CD14-positive monocyte (primary cell): ENCODE measurements at regions not wholly inside any gene's neighbourhood (a gene's known extent, or its start where the extent isn't known, plus 50 kb on each side); places are given as distances from the start of the nearest gene placed in this dataset.

Source experiments
- DNase-seq, 3 donors: peaks; one replicate each; pipeline ENCODE4 v3.0.0-alpha.2; 2011 to 2022
- H2AFZ ChIP-seq: 2 replicates; pipeline ENCODE4 v1.6.0; 2012; ENCODE audit warnings: mild to moderate bottlenecking, low read depth, low read length, inconsistent platforms; ENCODE audit not compliant: insufficient read depth, poor library complexity, severe bottlenecking
- H3K27ac ChIP-seq, 2 donors: 1 replicate in 1 of 2; 2 replicates in 1 of 2; pipeline ENCODE4 v1.5.1; 2012 to 2013; ENCODE audit warnings: low read length in 2 of 2, control low read depth in 1 of 2, inconsistent platforms in 1 of 2, low read depth in 1 of 2, mild to moderate bottlenecking in 1 of 2
- H3K27me3 ChIP-seq, 2 donors: one replicate each; pipeline versions ENCODE4 v1.6.0 to v1.6.1; 2011 to 2013; ENCODE audit warnings: low read length in 2 of 2; ENCODE audit not compliant: control insufficient read depth in 2 of 2, insufficient read depth in 2 of 2
- H3K36me3 ChIP-seq, 2 donors: replicated peaks in 1 of 2; 1 replicate in 1 of 2; 2 replicates in 1 of 2; pipeline versions ENCODE4 v1.5.1 to v1.6.1; 2012 to 2013; ENCODE audit warnings: low read length in 2 of 2, control low read depth in 1 of 2, inconsistent platforms in 1 of 2, mild to moderate bottlenecking in 1 of 2; ENCODE audit not compliant: insufficient read depth in 2 of 2, control insufficient read depth in 1 of 2
- H3K4me1 ChIP-seq, 2 donors: 1 replicate in 1 of 2; 2 replicates in 1 of 2; pipeline versions ENCODE4 v1.5.1 to v1.6.1; 2012 to 2013; ENCODE audit warnings: low read length in 2 of 2, control low read depth in 1 of 2, inconsistent platforms in 1 of 2, mild to moderate bottlenecking in 1 of 2, moderate library complexity in 1 of 2; ENCODE audit not compliant: insufficient read depth in 2 of 2, control insufficient read depth in 1 of 2
- H3K4me2 ChIP-seq: replicated peaks from 2 replicates; pipeline ENCODE3; 2012; ENCODE audit warnings: low read length, moderate library complexity, mild to moderate bottlenecking; ENCODE audit not compliant: poor library complexity, severe bottlenecking; ENCODE audit errors: extremely low read depth
- H3K4me3 ChIP-seq, 3 experiments: fragments of 200-600 bp in 1 of 3; sonication (generic) in 1 of 3; replicated peaks in 1 of 3; 1 replicate in 2 of 3; 2 replicates in 1 of 3; pipeline ENCODE4 v1.5.1; 2011 to 2013; ENCODE audit warnings: low read length in 3 of 3, mild to moderate bottlenecking in 3 of 3, control low read depth in 2 of 3, low read depth in 2 of 3, inconsistent platforms in 1 of 3, moderate library complexity in 1 of 3
- H3K79me2 ChIP-seq: 2 replicates; pipeline ENCODE4 v1.6.0; 2012; ENCODE audit warnings: mild to moderate bottlenecking, control low read depth, inconsistent platforms, low read length, moderate library complexity; ENCODE audit not compliant: insufficient read depth
- H3K9ac ChIP-seq: 2 replicates; pipeline ENCODE4 v1.6.0; 2017; ENCODE audit warnings: low read length, mild to moderate bottlenecking; ENCODE audit not compliant: insufficient read depth, poor library complexity, severe bottlenecking
- H3K9me3 ChIP-seq, 2 donors: replicated peaks in 1 of 2; 1 replicate in 1 of 2; 2 replicates in 1 of 2; pipeline versions ENCODE4 v1.5.1 to v1.6.1; 2012 to 2013; ENCODE audit warnings: low read length in 2 of 2, control low read depth in 1 of 2; ENCODE audit not compliant: control insufficient read depth in 1 of 2, insufficient read depth in 1 of 2
- H4K20me1 ChIP-seq: 2 replicates; pipeline ENCODE4 v1.6.0; 2012; ENCODE audit warnings: mild to moderate bottlenecking, low read length, control low read depth, moderate library complexity; ENCODE audit not compliant: insufficient read depth
- H3K27ac Mint-ChIP-seq, 7 donors: one replicate each; pipeline ENCODE4 v1.8.0; 2020; ENCODE audit warnings: mild to moderate bottlenecking in 7 of 7, mixed read lengths in 7 of 7, moderate library complexity in 6 of 7, inconsistent platforms in 2 of 7
- H3K27me3 Mint-ChIP-seq, 3 donors: one replicate each; pipeline ENCODE4 v1.8.0; 2021 to 2022; ENCODE audit warnings: low read depth in 3 of 3, mild to moderate bottlenecking in 3 of 3, mixed read lengths in 3 of 3, moderate library complexity in 3 of 3, inconsistent platforms in 1 of 3
- H3K36me3 Mint-ChIP-seq, 2 donors: one replicate each; pipeline ENCODE4 v1.8.0; 2020; ENCODE audit warnings: mixed read lengths in 2 of 2, inconsistent platforms in 1 of 2, mild to moderate bottlenecking in 1 of 2
- H3K4me1 Mint-ChIP-seq: one replicate; pipeline ENCODE4 v1.8.0; 2020; ENCODE audit warnings: mild to moderate bottlenecking, mixed read lengths
- H3K4me3 Mint-ChIP-seq, 2 donors: one replicate each; pipeline ENCODE4 v1.8.0; 2020; ENCODE audit warnings: mild to moderate bottlenecking in 2 of 2, mixed read lengths in 2 of 2, moderate library complexity in 1 of 2
- H3K9me3 Mint-ChIP-seq, 7 donors: one replicate each; pipeline ENCODE4 v1.8.0; 2020 to 2022; ENCODE audit warnings: mixed read lengths in 7 of 7, mild to moderate bottlenecking in 6 of 7, moderate library complexity in 6 of 7, inconsistent platforms in 2 of 7
- WGBS: methylation state at CpG from one replicate; pipeline ENCODE4 v1.1.5; 2013; ENCODE audit warnings: missing lambda C conversion rate; ENCODE audit not compliant: insufficient coverage; 5-methylcytosine and 5-hydroxymethylcytosine counted together
- intact Hi-C, 2 donors: fragments of 100-400 bp; cut with micrococcal nuclease; formaldehyde crosslinking; loops; one replicate each; pipeline versions ENCODE4 v1.15.0 to v1.15.1; 2023
- TF ChIP-seq, protein P1 (sequence below): fragments of 200-600 bp; IDR thresholded peaks from one replicate; pipeline ENCODE4 v1.8.0; 2022; ENCODE audit warnings: antibody characterized with exemption, mild to moderate bottlenecking

DNA sequence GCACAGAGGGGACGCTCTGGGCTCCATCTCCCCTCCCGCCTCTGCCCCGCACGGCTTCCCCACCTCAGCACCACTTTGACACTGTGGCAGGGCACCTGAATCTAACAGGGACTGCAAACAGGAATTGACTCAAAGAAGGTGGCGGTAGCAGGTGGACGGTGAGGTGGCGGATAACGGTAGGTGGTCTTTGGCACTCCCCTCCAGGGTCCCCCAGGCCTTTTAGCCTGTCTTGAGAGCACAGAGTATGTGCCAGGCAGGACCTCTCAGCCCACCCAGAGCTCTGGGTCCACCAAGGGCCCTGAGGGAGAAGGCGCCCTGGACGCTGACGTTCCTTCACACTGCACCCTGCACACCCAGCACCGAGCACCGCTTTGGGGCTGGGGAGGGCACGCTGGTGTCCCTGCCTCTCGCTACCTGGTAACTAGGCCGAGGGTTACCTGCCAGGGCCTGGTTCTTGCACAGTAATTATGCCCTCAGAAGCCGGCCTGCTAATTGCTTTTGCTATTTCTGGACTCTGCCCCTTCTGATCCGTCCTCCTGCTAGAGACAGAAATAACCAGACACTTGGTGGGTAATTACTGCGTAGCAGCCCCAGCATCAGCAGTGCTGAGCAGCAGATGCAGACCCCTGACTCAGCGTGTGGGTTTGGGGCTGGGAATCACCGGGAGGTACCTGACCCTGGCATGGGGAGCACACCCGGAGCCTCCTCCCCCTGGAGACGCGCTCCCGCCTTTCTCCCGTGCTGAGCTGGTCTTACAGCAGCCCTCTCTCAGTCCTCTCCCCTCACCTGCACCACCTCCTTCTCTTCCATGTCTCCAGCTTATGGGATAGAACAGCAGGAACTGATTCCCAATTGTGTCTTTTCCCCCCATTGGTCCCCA, 103.3 kb upstream of the B3GAT1 start:
- no peak for DNase-seq
- H3K4me1 Mint-ChIP-seq = no peaks in the 10 kb centered on the region
- H3K36me3 ChIP-seq = no peaks in the 10 kb centered on the region
- no peaks in the 10 kb centered on the region for H3K4me1 ChIP-seq
- H3K27ac Mint-ChIP-seq = no peak overlapping the region
- H3K36me3 Mint-ChIP-seq = no peaks in the 10 kb centered on the region
- H2AFZ ChIP-seq = no peak overlapping the region
- TF ChIP-seq, protein P1, sequence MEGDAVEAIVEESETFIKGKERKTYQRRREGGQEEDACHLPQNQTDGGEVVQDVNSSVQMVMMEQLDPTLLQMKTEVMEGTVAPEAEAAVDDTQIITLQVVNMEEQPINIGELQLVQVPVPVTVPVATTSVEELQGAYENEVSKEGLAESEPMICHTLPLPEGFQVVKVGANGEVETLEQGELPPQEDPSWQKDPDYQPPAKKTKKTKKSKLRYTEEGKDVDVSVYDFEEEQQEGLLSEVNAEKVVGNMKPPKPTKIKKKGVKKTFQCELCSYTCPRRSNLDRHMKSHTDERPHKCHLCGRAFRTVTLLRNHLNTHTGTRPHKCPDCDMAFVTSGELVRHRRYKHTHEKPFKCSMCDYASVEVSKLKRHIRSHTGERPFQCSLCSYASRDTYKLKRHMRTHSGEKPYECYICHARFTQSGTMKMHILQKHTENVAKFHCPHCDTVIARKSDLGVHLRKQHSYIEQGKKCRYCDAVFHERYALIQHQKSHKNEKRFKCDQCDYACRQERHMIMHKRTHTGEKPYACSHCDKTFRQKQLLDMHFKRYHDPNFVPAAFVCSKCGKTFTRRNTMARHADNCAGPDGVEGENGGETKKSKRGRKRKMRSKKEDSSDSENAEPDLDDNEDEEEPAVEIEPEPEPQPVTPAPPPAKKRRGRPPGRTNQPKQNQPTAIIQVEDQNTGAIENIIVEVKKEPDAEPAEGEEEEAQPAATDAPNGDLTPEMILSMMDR = no peak
- H3K4me2 ChIP-seq = no peak overlapping the region
- peaks cover 4 to 7% (median 4%) of the 10 kb centered on the region in 3 donors for H3K27me3 Mint-ChIP-seq
- H3K27ac ChIP-seq = no peak overlapping the region
- no peak overlapping the region for H3K4me3 Mint-ChIP-seq
- no peaks in the 10 kb centered on the region for H3K9me3 ChIP-seq
- H4K20me1 ChIP-seq = no peaks in the 10 kb centered on the region
- H3K9me3 Mint-ChIP-seq = no peaks in the 10 kb centered on the region
- no peak overlapping the region for H3K9ac ChIP-seq
- H3K27me3 ChIP-seq = no peaks in the 10 kb centered on the region
- H3K79me2 ChIP-seq = no peaks in the 10 kb centered on the region
- intact Hi-C loops = no loop called here
- no peak overlapping the region for H3K4me3 ChIP-seq
- 90% methylated on average over 15 of the region's 26 CpGs for WGBS

DNA sequence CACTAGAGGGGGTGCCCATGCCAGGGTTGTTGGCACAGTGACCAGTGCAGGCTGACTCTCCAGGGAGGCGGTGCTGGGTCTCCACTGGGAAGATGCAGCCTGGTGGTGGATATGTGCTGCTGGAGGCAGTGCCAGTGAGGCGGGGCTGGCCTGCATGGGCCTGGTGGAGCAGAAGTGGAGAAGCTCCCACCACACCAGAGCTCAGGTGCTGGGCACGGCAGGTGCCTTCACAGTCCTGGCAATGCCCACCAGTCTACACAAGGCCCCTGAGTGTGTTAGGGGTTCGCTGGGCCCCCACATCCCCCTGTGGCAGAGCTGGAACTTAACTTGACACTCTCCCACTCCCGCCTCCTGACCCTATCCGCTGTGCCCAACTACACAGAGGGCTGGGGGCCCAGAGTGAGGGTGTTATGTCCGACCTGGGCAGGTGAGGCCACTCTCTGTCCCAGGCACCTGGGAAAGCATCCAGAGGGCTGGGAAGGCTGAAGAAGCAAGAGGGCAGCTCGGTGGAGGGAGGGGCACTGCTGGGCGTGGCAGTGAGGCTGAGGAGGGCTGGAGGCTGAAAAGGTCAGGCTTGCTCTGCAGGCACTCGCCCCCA, 102.4 kb upstream of the B3GAT1 start:
- Mint-ChIP-seq H3K9me3 (no peaks in the 10 kb centered on the region), H3K27me3 (peaks cover 4 to 6% (median 5%) of the 10 kb centered on the region in 3 donors), H3K36me3 (no peaks in the 10 kb centered on the region), H3K4me3 (no peak overlapping the region), H3K27ac (no peak overlapping the region), H3K4me1 (no peaks in the 10 kb centered on the region)
- Histone ChIP-seq H3K9ac (no peak overlapping the region), H3K9me3 (no peaks in the 10 kb centered on the region), H3K36me3 (no peaks in the 10 kb centered on the region), H3K79me2 (no peaks in the 10 kb centered on the region), H3K4me3 (no peak overlapping the region), H3K27me3 (no peaks in the 10 kb centered on the region), H3K4me1 (no peaks in the 10 kb centered on the region), H4K20me1 (no peaks in the 10 kb centered on the region), H3K27ac (no peak overlapping the region), H2AFZ (no peak overlapping the region), H3K4me2 (no peak overlapping the region)
- no peak for DNase-seq
- 83% methylated on average over 3 of the region's 10 CpGs for WGBS
- intact Hi-C loops = no loop called here
- TF ChIP-seq, protein P1 = no peak
